H1 (cell line): ENCODE measurements at regions not wholly inside any gene's neighbourhood (a gene's known extent, or its start where the extent isn't known, plus 50 kb on each side); places are given as distances from the start of the nearest gene placed in this dataset.

Experiments
- CBX5 ChIP-seq: fragments of 300-800, 300-1000 bp; sonication (generic); IDR thresholded peaks from 2 replicates; pipeline ENCODE4 v1.7.1; 2016; ENCODE audit warnings: antibody characterized with exemption, low read length, low read depth

DNA sequence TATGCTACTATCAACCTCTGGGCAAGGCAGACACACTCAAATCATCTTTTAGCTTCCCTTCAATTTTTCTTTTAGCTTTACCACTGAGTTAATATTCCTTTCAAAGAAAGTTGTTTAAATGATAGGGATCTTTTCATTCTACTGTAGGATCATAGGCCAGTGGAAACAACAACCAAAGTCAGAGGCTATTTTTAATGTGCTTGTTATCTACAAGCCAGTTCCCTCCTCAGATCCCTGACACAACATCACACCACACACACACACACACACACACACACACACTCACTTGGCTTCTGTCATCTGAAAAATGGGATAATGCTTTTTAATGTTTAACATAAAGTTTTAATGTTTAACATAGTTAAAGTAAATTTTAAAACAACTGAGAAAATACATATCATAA is 106.7 kb upstream of the CAV2 start (continued):
- TF ChIP-seq CBX5: no peak
